ENCODE measurements at regions not wholly inside any gene's neighbourhood (a gene's known extent, or its start where the extent isn't known, plus 50 kb on each side); places are given as distances from the start of the nearest gene placed in this dataset.

DNA sequence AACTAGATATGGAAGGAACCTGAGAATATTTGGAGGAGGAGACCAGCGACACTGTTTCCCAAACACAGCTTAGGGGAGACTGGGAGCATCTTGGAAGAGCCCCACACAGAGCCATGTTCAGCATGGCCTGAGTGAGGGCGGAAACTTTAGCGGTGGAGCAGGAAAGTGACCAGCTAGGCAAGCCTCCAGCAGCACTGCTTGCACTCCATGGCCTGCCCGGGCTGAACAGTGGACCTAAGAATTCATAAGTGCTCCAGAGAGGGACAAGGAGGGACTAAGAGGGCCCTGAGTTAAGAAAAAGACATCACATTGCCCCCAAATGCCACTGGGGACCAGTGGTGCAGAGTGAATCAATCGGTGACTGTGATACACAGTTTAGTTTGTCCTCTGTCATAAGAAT is 566.4 kb downstream of the TNS1 start:
- no peak for DNase-seq

DNA sequence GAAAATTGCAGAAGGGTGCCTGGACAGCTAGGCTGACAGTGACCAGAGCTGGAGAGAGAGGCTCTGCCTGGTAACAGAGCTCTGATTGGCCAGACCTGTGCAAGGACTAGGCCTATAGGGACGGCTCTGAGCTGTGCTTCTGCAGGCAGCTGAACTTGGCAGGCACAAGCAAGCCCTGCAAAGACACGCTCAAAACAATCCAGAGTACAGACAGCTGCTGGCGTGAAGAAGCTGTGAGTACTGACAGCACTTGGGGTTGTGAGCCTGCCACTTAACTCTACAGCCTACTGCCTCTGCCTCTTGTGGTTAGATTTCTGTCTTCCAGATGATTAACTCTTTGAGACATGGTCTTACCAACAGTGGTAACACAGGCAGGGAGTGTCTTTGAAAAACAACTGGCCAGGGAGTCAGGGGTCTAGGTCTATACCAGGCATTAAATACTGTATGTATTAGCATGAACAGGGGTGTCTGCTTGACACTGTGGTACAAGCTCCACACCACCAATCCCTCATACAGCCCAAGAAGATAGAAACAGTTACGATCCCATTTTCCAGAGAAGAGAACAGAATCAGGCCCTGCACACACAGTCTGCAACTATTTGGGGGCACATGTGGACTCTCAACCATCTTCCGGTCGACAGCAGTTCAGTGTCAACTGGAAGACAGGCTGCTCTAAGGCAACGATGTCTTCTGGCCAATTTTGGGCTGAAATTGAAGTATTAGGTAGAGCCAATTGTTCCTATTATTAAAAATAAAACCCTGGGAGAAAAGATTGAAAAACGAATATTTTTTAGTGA is 568.4 kb downstream of the TNS1 start:
- DNase-seq = peak; percentile 44

DNA sequence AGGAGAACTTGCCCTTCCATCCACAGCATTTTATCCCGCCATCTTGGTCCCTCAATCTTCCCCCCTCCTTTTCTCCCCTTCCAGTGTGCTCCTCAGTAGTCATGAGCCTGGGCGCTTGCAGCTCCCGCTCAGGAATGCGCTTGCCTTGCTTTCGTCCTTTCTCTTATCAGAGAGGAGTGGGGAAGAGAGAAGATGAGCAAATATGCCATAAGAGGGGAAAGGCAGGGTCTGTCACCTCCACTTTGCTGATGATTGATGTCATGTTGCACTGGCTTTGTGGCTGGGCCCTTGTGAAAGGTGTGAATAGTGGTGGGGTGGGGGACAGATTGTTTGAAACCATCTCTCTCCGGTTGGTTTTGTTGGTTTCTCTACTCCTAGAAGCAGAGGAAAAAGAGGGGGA is 569.3 kb downstream of the TNS1 start:
- no peak for DNase-seq

DNA sequence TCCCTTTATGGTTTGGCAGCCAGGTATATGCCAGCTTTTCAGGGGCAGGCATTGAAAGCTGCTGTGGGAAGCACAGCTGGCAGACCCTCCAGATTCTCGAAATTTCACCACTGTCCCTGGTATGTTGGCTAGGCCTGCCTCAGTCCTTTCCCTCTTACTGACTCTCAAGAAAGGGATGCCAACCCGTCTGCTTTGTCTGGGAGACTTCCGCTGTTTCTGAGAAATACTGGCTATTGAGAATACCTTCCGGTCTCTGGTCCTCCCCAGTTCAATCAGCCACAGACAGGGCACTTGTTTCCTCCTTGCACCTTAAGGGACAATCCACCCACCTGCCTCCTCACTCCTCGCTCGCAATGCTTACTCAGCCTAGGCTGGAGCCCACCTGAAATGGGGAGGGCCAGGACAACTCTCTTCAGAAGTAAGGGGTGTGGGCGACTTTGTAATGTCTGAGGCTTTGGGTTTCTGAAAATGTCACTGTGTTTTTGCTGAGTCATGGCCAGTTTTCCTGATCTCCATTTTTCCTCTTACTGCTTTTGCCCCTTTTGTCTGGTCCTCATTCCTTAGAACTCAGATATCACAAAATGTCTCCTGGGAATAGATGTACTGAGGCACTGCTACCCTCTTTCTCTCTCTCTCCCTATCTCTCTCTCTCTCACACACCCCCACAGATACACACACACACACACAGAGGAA is 571.1 kb downstream of the TNS1 start:
- no peak for DNase-seq

DNA sequence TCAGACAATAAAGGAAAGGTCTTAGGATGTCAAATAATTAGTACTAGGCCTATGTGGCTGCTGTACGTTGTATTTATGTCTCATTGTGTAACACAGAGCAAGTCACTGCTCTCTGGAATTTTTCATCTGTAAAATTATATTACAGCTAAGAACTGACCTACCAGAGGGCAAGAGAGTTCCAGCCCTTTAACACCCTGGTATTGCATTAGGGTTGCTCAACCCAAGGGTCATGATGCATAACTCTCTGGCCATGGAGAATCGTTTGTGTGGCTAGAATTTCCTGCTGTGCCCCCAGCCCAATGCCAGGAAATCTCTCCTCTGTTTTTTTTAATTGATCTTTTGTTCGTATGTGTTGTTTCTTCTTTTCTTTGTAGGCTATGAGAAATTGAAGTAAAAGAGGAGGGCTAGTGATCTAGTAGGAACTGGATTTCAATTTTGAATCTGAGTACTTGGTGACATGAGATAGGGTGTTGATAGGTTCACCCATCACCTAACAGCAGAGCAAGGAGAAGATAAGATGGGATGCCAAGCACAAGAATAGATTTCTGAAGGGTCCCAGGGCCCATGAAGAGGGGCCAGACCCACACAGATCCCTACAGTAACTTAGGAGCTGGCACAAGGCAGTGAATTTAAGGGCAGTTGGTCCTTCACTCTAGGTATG is 571.2 kb upstream of the TNP1 start:
- DNase-seq = no peak

DNA sequence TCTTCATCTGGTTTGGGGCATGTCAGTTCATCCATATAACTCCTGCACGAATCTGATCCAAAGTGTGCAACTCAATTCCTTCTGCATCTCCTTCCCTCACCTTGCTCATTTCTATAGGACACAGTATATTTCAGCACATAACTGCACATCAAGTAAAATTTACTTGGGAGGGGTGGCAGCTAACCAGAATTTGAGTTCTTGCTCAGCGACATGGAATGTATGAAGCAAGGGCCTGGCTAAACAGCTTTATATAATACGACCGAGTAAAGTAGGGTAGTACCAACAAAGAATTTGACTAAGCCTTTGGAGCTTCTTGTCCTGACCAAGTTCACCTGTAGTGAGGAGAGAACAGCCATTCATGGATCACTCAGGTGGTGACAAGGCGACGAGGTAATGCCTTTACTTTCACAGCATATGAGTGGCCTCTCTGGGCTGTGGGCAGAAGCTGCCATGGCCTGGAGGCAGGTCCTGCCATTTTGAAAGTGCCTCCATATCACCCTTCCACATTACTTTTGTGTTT is 570.2 kb upstream of the TNP1 start:
- DNase-seq = no peak

DNA sequence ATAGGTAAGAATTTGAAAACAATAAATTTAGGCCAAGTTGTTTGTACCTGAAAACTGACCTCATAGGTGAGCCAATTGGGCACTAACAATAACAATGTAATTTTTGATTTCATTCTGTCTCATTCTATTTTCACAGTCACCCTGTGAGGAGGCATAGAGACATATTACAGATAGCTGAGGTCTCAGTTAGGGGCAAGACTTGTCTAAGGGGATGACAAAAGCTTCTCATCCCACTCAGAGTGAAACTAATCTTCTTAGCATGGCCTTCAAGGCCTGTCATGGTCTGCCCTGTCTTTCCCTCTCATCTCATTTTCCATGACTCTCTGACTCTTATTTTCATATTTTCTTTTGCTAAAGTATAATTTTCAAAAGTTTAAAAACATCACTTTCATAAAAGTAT is 562.0 kb upstream of the TNP1 start:
- no peak for DNase-seq

DNA sequence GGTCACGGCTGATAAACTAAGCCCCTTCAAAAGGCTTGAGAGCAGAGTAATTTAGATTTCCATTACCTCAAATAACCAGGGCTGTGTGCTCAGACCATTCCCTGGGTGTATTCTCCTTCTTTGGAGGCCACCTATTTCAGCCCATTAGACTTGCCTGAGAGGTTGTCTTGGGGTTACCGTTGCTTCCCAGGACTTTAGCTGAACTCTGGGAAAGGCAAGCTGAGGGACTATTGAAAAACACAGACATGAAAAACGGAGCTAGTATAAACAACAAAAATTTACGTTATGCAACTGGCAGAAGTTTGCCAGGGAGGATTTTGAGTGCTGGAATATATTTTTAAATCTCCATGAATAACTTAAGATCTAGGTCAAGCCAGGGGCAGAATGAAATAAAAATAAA is 561.0 kb upstream of the TNP1 start:
- no peak for DNase-seq

DNA sequence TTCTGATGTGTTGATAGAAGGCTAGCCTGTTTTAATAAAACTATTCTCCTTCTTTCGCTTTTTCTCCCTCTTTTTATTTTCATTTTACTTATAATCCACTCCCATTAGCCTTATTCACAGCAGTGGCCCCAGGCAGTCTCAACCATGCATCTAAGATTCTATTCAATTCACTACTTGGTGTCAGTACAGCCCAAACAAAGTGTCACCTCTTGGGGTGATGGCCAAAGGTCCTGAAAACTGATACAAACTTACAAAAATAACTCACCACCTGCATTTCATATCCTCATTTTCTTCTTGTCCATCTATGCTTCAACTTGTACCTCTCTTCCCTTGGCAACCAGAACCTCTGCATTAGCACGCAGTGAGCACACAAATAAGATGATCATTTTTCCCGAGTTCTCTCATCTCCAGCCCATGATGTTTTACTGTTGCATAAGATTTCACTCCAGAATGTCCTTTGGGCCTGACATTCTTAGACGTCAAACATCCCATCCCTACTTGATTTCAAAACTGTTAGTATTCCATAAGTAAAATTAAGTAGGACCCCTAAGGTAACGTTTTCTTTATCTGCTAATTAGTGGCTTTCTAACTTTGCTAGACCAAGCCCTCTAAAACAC is 559.3 kb upstream of the TNP1 start:
- no peak for DNase-seq

DNA sequence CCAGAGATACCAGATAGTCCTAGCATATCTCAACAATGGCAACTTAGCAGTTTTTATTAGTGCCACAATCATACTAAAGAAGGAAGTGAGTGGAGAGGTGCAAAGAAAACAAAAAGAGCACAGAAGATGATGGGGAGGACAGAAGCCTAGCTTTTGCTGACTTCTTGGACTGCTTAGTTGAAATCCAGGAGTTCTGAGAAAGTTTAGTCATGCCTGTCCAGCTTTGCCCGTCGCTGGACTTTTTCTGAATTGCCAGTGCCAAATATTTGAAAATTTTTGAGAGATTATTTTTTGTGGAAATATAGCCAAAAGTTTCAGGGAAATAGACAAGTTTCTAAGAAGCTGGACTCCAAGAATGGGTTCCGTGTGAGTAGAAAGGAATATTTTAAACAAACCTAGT is 558.7 kb upstream of the TNP1 start:
- DNase-seq = no peak

DNA sequence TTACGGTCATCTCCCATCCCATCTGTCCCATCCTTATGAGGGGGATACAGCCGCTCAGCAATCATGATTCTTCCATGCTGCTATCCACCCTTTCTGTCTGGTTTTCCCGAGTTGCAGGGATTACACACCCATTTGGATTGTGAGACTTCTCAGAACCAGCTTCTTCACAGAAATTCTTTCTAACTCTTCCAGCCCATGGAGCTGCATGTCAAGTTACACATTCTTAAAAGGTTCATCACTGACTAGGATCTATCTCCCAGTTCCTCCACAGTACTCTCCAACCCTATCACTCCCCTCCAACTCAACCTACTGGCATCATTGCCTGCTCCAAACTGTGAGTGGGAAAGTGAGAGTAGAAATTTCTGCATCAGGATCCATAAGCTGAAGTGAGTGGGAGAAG is 558.2 kb upstream of the TNP1 start:
- DNase-seq = no peak

DNA sequence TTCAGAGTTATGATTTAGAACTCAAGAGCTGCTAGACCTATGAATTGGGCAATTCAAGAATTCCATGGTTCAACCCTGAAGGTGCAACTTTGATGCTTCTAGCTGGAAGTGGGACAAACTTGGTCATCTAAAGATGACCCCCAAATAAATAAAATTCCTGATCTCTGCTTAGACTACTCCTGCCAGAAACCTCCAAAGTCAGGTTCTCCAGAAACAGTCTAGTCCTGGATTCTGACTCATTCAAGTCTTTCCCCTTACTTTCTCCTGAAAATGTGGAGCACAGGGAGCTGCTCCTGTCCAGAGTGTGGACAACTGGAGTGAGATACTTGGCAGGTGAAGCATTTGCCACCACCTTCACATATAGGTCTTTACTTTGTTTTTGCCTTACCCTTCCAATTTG is 557.7 kb upstream of the TNP1 start:
- DNase-seq = no peak

DNA sequence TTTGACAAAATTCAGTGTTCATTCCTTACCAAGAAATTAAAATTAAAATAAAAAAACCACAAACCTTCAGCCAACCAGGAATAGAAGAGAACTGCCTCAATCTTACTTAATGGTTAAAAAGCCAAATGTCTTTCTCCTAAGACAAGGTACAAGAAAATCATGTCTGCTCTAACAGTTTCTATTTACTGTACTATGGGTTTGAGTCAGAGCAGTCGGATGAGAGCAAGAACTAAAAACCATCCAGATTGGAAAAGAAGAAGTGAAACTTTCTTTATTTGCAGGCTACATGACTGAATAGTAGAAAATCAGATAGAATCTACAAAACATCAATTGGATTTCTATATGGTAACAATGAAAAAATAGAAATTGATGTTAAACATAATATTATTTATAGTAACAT is 555.5 kb upstream of the TNP1 start:
- no peak for DNase-seq

DNA sequence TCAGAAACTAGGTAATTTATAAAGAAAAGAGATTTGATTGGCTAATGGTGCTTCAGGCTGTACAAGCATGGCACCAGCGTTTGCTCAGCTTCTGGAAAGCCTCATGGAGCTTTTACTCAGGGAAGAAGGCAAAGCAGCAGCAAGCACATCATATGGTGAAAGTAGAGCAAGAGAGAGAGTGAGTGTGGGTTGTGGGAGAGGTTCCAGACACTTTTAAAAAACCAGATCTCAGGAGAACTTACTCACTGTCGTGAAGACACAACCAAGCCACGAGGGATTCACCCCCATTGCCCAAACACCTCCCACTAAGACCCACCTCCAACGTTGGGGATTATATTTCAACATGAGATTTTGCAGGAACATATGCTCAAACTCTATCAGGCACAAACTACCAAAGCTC is 554.6 kb upstream of the TNP1 start:
- no peak for DNase-seq

DNA sequence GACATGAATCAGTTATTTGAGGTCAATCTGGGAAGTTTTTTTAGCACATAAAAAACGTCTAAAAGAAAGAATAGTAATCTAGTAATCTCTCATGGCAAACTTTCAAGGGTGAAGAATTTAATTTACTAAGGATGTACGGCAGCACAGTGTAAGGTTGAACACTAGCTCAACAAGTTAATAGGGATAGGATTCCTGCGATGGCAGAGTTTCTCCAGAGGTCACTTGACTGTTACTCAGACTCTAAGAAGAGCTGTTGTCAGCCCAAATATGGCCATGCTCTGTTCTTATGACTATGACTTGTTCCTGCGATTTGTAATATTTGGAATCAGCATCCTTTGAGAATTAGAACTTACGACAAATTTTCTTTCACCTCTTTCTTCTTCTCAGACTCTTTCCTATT is 553.3 kb upstream of the TNP1 start:
- DNase-seq = no peak

DNA sequence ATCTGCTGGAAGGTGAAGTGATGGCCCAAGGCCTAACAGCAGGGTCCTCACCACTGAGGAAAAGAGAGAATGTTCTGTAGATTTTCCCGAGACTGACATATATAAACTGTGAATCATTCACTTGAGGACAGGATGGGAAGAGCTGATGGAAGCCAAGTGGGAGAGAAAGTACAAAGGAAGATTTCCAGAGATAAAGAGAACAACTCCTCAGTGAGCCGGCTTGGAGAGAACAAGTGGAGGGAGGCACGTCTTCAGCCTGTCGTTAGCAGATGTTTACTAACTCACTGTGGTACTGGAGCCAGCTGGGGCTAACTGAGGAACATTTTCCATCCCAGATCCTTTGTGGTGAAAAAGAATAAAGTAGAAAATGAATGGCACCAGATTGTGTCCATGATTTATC is 552.9 kb upstream of the TNP1 start:
- DNase-seq = no peak

DNA sequence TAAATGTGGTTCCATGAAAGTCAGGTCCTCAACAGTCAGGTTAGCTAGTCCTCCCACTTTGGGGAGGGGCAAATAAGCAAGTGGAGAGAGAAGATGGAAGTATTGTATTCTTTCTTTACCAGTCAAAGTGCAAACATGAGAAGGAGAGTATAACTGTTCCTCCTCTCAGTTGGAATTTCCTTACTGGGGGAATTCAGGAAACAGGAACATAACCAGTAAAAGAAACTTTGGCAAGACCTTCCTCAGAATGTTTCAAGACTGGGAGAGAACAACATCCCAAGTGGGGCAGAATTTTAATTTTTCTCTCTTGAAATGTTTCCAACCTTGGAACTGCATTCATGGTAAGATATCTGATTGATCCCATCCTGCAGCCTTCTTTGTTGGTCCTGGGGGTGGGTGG is 552.4 kb upstream of the TNP1 start:
- DNase-seq = no peak

DNA sequence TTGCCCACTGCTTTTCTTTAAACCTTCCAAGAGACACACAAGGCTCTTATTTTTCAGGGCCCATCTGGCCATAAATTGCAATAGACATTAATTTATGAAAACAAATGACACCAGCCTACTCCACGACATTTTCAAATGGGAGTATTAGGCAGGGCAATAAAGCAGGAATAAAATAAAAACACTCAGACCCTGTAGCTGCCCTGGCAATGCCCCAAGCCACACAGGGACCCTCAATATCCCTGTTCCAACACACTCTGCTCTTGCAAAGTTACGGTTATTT is 550.8 kb upstream of the TNP1 start:
- no peak for DNase-seq

DNA sequence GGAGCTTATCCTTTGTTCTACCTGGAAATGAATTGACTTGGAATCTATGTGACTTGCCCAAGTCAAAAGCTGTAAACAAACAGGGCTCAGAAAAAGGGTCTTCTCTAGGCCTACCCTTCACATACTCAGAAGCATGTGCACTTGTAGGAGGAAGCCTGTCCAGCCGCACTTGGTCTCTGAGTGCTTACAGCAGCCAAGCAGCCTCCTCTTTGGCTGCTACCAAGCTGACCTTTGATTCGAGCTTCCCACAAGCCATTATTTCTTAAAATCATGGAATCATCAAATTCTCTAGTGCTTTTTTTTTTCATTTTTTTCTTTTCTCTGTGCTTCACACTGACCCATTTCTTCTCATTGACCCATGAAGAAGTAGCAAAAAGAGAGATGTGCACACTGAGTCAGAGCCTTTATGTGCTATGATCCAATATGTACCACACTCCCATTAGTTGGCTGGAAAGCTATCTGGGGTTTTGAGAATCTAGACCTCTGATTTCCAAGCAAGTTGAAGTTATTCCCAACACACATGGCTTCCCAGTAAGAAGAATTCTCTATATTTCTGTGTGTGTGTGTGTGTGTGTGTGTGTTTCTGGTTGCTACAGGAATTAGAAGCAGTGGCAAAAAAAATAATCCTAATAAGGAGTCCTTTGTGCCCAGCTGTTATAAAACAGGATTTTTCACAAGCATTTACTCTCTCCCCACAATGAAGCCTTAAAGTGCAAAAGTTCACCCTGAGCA is 550.3 kb upstream of the TNP1 start:
- DNase-seq = no peak

DNA sequence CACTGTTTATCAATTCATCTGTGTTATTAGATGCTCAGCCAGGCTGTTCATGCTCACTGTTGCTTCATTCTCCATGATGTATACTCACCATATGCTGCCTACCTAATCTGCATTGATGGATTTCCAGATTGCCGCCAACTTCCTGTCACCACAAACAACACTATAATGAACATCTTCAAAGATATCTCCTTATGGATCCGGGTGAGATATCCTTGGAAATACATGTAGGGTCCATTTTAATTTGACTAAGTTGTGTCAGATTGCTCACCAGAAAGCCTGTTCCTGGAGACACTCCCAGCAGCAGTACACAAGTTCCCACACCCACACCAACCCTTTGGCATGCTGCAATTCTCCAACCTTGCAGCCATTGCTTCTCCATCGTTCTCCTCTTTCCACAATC is 547.5 kb upstream of the TNP1 start:
- no peak for DNase-seq

DNA sequence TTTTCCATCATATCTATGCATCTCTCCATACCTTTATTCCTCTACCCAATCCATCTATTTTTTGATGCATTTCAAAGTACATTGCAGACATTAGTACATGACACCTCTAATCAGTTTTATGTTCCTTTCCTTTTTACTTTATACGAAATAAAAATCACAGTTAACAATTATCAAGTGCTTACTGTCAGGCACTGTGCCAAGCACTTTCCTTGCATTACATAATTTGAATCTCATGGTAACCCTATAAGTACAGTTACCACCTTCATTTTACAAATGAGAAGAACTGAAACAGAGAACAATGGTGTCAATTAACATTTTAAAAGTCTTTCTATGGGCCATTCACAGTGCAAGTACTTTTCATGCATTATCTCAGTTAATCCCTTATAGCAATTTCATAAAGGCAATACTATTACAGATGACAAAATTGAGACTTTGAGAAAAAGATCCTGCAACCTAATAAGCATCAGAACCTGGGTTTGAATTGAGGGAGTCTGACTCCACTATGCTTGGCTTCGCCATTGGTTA is 544.4 kb upstream of the TNP1 start:
- DNase-seq = no peak

DNA sequence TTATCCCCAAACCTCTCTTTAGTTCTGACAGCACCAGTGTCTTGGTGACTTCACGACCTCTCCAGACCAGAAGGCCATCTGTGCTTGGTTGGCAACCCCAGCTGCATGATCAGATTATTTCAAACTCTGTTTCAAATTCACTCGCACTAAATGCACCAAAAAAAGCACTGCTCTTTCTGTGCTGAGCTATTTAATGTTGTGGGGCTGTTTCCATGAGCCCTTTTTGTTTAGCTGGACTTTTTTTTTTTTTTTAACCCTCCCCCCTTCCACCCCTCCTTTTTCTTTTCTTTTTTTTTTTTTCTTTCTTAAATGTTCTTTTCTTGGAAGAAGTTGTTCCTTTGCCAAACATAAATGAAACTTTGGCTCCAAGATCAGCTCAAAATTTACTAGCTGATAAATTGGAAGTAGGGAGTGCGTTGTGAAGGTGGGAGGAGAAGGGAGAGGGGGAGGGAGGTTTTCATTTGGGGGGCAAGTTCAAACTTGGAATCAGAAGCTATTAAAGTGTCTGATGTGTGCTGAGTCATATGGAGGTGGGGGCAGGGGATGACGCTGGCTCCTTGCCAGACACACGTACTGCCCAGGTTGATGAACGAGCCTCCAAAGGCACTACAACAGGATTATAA is 543.0 kb upstream of the TNP1 start:
- no peak for DNase-seq
